ENCODE measurements at regions not wholly inside any gene's neighbourhood (a gene's known extent, or its start where the extent isn't known, plus 50 kb on each side); places are given as distances from the start of the nearest gene placed in this dataset.
A peak's percentile ranks its signal among the peaks of the same experiment; 100 is the strongest.

DNA sequence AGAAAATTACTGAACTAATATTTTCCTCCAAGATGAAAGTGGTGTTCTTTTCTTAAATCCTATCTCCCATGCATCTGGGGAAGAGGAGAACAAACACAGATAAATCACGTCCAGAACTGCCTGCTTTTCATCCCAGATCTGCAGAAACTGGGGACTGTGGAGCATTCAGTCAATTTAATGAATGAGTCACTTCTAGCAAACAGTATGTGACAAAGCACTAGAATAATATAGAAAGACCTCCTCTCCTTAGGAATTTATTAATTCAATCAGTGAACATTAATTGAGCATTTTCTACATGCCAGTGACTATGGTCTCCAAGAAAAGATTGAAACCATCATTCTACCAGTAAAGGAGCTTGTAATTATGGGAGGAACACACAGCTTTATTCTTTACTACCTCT, 693.4 kb upstream of the ID2 start:
- DNase-seq, result no peak

DNA sequence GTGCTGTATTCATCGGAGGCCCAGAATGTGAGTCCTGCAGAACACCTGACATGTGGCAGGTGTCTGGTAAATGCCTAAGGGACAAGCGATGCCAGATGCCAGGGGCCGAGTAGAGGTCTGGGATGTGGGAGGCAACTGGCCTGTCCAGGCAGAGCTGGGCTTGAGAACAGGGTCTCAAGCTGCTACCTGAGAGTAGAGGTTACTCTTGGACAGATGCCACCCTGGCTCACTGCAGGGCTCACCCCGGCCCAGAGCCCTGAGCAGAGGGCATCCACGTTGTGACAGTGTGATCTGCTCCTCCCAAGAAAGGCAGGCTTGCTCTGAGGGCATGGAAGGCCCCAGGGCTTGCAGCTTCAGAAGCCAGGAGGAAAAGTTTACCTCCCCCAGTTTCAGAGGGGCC, 692.0 kb upstream of the ID2 start:
- DNase-seq, result no peak

DNA sequence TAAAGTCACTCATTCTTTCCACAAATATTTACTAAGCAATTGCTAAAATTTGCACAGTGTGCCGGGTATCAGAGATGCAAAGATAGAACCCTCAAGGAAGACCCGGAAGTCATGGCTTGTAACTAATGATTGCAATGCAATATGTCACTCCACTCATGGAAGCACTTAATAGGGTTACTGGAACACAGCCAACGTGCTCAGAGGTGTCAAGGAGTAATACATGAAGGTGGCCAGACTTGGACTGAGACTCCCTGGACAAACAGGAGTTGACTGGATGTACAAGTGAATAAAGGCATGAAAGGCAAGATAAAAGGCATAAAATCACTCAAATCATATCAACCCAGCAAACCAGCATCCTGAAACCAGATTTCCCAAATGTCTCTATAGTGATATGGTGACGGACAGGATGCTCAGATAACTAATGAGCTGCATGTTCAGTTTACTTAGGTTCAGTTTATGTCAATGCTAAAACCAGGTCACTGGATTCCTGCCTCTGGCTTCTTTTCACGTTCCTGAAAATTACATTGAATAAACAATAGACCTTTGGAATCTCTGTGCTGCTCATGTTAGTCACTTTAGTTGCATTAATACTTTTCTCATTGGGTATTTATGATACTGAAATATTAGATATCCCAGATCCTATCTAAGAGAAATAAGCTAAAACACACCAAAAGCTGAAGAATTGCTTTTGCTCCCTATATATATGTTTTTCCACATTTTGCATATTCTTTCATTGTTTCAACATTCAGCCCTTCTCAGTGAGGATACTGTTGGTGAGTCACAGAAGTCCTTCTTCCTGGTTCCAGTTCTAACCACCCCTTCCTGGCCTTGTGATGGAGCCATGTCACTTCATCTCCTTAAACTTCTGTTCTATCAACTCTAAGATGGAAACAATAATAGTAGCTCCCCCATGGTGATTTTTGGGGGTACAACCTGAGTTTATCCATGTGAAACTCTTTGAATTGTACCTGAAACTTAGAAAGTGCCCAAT, 688.9 kb upstream of the ID2 start:
- no peak for DNase-seq

DNA sequence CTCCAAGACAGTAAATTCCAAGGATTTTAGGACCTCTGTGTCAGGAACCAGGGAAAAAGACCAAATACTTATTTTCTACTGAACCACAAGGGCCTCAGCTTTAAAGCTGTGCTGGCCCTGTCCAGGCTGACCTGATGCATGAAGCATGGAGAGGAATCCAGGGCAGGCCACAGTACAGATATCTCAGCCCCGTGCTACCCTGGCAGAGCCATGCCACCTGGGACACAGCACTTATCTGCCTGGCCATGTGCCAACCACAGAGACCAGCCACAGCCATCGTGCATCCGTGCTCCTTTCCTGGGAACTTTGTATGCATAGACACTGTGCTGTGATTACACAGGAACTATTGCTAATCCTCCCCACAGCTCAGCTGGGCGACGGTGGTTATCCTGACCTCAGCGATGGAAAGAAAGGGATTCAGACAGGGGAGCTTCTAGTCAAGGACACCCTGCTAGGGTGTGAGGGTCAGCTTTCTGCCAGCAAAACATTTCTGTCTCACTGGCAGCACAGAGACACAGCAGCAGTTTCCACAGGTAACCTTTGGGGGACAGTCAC, 687.4 kb upstream of the ID2 start:
- no peak for DNase-seq

DNA sequence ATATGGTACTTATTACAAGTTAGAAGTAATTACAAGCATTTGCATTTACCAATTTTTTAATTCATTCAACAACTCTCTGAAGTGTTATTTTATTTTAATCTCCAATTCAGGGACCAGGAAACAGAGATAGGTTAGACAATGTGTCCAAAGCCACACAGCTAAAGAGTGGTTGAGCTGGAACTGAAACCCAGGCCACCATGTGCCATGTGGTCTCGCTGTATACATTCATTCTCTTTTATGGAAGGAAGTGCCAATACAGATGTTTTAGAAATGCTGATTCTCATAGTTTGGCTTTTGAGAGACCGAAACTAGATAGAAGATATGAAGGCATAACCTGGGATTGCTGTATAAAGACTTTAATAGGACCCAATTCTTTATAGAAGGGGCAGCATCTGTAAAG, 684.6 kb upstream of the ID2 start:
- DNase-seq, result no peak

DNA sequence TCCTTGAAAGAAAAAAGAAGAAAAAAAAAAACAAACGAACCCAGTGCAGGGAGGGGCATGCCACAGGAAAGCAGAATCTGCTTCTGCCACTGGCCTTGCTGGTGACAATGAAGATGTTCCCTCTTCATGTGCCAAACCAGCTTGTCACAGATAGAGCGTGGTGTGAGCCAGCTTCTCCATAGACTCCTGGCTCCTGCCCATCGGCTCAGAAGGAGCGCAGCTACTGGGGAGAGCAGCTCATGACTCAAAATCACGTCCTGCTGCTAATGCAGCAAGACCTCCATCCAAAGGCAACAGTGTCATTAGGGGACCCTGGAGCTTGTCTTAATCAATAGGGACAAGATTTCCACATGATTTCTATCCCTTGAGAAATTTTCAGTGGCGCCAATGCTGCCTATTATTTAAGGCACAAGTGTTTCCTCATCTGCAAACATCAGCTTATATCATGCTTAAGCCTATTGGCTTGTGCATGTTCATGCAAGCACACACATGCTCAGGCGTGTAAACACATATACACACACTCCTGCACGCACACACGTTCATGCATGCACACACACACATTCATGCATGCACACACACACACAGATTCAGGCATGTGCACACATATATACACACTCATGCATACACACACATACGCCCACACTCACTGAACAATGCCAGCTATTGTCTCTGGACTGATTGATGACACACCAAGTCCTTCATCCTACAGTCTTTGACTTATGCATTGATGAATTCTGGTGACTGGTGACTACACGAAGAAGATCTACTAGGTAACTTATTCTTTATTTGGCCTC, 682.0 kb upstream of the ID2 start:
- DNase-seq, result no peak

DNA sequence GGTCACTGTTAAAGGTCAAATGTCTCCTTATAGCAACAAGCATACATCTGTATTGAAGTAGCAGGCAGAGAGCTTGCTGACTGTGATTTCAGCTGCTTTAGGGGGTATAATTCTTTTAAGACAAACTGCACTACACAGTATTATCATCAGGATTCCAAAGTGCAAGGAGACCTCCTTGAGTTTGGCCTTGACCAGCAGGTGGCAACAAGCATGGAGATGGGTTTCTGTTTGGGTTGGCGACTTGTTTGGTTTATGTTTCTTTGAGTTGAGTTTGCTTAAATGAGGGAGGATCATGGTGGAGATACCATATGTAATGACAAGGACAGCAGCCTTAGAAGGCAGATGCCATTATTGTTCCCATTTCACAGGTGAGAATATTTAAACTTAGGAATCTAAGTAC, 681.0 kb upstream of the ID2 start:
- peak in 1 of 2 donors; percentile 35 for DNase-seq

DNA sequence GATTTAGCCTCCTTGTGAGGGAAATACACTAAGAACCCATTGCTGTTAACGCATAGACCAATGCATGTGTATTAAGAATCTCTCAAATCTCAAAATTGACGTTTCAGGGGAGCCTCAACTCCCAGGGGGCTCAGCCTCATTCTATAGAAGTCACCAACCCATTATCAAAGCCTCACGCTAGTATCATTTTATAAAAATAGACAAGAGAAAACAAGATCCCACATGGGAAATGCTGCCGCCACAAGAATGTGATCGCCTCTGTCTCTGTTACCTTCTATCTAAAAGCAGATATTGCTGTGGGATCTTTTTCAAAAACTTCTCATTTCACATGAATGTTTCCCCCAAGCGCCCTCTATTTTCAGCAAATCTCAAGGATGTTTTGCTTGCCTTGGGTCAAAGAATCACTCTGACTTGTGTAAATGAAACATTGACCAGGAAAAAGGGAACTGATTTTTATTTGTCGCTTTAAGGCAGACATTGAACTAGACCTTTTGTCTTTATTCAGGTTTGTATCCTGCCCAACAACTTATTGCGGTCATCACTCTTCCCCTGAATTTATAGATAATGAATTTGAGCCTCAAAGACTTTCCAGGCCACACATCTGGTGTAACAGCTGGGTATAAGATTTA, 679.0 kb upstream of the ID2 start:
- DNase-seq, result no peak

DNA sequence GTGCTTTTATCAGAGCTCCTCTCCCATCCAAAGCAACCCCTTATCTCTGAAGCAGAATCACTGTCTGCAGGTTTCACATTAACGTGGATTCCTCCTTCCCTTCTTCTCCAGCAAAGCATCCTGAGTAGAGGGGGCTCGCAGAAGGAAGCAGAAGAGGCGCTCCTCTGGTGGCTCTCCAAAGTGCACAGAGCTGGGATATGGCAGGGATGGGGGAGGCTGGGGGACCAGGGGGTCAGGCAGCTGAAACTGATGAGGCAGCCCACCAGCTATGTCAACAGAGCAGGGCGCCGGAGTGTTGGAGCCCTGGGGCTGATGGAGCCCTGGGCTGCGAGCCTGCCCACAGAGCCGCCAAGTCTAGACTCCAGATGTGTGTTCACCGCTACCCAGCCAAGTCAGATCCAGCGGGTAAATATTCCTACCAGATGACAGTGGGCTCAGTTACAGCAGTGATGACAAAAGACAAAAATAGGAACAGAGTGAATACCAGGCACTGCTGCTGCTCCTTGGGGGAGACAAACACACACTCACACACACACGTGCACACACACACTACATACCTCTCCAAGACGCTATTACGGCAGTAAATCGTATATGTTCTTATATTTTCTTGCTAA, 678.3 kb upstream of the ID2 start:
- no peak for DNase-seq

DNA sequence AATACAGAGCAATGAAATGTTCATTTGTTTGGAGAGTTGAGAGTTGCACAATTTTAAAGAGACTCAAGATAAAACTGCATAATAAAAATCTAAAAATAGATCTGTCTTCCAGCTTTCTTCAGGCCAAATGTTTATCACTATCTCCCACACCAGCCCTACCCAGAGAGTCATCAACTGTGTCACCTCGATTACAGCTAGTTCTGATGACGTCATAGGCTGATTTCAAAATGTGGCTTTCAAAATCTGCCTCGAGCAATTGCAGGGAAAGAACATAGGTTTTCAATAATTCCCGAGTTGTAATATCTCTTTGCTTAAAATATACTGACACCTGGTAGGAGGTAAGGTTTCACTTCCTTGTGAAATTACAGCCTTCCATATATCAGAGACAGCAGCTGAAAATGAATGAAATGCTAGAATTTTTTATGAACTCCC, 677.6 kb upstream of the ID2 start:
- DNase-seq, result peak; percentile 6 to 20

DNA sequence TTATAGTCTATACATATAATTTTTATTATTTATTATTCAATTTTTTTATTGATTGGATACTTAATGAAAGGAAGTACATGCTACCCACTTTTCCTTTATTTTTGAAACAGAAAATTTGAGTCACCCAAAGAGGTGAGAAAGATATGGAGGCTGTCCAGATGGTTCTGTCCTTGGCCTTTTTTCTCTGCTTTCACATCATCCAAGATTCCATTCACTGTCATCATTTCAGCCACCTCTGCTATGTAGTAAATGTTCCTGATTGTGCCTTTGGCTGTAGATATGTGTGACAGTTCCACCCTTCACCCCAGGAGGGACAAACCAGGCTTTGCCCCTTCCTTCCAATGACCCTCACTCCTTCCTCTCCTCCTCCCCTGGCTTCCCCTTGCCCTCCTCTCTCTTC, 675.7 kb upstream of the ID2 start:
- DNase-seq, result no peak

DNA sequence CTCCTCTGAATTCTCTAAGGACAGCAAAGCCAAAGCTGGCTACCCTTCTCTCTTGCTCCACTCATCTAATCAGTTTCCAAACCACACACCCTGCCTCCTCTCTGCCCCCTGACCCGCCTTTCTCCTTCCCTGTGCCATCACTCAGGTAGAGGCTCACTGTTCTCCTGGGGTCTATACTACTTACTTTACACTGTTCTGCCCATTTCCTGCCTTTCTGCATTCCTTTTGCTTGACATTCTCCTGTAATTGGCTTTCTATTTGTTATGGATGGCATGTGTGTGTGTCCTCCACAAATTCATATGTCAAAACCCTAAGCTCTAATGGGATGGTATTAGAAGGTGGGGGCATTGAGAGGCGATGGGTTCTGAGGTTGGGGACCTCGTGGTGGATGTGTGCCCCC, 675.2 kb upstream of the ID2 start:
- DNase-seq, result no peak

DNA sequence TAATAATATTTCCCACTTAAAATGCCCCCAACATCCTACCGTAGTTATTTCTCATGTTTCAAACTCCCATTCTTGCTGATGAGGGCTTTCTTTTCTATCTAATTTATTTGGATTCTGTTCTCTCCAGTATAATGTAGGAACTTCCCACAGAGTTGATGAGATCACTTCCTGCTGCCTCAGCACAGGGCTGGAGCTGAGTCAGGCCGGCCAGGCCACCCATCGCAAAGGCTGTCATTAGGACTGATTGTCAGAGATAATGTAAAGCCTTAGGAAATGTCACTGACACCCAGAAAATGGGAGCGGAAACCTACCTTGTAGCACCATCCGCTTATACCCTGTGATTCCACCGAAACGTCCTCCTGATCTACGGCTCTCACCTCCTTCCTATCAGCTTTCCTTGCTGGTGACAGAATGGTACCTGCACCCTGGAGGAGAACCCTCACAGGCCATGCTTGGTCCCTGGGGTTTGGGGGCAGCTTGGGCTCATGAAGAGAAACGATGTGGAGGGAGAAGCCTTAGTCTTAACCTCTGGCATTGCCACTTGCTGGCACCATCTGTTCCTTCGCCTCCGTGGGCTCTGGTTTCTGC, 672.8 kb upstream of the ID2 start:
- peak in 1 of 2 donors; percentile 9 for DNase-seq

DNA sequence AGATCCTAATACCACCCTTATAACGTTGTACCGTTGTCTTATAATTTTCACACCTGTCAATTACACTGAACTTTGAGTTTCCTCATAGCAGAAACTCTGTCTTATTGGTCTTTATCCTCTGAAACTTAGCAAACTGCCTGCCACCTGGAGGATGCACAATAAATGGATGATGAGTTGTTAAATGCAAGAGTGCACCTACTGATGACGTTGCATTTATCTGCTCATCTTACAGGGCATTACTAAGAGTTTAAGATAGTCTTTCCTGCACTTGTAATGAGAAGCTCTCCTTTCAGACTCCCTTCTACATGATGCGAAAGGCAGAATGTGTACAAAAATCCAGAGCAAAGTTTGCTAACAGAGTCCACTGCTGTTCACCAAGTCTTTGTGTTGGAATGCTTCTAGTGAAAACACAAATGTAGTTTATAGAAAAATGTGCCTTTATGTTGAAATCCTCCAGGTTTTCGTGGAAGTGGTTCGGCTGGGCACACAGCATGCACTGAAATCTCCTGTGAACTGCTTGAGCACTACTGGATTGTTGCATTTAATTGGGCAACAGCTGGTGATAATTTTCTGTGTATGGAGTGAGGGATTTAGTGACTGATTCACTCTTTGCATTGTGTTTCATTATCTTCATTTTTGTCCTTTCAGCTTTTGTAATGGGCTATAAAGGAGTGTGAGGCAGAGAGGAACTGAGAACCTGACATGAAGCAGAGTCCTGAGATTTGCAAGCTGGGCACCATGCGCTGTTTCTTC, 665.8 kb upstream of the ID2 start:
- no peak for DNase-seq

DNA sequence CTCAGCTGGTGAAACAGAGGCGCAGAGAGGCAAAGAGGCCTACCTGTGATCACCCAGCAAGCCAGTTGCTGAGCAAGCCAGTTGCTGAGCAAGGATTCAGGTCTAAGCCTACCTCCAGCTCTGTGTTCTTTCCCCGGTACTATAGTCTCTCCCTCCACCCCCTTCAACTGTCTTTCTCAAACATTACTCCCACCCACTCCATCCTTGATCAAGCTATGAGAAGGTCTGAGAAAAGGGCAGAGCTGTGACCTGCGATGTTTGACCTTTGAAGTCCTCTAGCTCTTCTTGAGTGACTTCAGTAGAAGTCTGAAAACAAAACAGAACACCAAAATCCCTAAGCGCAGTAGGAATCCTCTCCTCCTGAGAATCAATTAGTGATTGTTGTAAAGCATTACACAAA, 665.2 kb upstream of the ID2 start:
- DNase-seq, result no peak

DNA sequence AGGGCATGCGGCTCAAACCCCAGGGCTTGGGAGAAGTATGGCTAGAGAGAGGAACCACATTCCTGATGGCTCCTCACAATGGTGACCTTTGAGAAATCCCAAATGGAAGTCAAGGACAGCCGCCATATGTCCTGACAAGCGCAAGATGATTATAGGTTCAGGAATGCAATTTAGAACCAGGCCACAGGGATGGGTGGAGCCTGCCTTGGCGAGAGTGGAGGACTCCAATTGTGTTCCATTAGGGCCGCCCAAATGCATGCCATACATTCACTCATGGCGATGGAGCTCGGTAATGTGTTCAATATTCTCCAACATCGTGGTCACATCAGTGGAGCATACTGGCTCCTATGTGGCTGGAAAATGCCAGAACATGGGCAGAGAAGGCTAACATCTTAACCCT, 662.9 kb upstream of the ID2 start:
- no peak for DNase-seq

DNA sequence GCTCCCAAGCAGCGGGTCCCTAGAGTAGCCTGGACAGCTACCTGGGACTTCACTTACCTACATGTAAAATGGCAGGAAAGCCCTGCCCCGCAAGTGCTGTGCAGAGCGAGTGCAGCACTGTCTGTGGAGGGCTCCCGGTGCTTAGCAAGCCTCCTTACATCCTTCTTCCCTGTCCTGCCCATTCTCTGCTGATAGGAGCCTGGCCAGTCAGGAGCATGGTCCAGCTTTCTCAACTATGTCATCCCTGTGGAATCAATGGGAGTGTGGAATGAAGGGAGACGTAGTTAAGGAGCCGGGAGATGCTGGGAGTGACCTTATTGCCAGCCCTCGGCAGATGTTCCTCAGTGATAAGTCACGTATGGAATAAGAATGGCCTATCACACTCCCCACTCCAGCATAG, 661.9 kb upstream of the ID2 start:
- no peak for DNase-seq

DNA sequence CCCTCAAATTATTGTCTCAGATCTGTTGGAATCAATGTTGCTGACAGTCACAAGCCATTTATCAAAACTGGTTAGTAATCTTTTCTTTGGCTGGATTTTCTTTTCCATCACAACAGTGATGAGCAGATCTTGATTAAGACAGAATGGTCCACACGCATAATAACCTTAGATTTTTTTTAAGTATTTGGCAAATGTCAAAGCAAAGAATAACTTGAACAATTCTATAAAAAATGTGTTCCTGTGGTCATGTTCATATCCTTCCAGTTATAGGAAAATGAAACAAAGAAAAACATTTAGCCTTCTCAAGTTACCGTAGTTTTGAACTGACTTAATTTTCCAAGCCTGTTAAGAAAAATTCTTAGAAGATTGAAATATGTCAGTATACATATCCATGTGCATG, 659.9 kb upstream of the ID2 start:
- no peak for DNase-seq

DNA sequence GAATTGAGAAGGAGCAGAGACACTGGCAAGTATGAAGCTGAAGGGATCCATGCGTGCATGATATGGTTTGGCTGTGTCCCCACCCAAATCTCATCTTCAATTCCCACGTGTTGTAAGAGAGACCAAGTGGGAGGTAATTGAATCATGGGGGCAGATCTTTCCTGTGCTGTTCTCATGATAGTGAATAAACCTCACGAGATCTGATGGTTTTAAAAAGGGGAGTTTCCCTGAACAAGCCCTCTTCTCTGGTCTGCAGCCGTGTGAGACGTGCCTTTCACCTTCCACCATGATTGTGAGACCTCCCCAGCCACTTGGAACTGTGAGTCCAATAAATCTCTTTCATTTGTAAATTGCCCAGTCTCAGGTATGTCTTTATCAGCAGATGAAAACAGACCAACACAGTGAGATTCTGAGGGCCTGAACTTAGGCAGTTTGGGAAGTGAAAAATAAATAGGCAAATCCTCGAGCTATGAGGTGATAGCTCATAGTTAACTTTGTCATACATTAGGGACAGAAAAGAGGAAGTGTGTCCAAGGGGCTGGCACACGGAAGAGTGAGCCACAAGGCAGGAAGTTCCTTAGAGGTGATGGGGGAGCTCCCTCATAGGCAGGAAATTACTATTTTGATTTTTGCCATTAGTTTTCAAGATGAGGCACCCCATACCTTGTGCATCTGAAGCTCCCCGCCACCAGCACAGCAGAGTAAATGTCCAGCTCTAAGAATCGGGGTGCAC, 658.8 kb upstream of the ID2 start:
- DNase-seq, result peak; percentile 5 to 32

DNA sequence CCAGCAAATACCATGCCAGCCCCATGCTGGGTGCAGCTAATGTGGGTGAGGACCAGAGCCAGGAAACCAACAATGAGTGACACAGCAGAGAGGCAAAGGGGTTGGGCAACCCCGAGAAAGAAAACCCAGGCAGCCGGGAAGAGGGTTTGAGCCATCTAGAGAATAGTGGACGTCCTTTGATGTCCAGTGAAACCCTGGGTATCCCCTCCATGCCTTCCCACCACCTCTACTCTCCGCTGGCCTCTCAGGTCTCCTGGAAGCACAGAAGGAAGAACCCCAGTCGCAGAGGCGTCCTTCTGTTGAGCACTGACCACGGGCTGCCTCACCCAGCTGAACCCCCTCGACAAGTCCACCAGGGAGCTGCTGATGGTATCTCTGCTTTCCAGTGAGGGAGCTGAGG, 657.4 kb upstream of the ID2 start:
- DNase-seq, result no peak

DNA sequence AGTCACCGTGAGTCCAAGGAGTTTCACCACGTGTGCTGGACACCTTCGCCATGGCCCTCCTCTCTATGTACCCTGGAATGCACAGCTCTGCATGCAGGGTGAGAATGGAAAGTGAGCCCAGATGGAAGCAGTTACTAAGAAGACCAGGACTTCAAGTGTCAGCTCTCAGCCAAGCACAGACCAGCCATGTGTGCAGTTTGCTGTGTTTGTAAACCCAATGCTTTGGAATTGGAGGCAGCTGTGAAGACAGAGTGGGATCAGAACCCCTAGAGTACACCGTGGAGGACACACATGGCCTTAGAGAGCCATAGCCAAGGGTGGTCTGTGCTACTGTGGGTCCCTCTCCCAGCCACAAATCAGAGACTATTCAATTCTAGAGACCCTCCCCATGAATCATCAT, 655.5 kb upstream of the ID2 start:
- no peak for DNase-seq
